Erythroblast (primary cell): ENCODE measurements at regions not wholly inside any gene's neighbourhood (a gene's known extent, or its start where the extent isn't known, plus 50 kb on each side); places are given as distances from the start of the nearest gene placed in this dataset.

Experiments used
- DNase-seq, 2 experiments: peaks; one replicate each; lab custom pipeline; 2025; lab: John Stamatoyannopoulos, UW
- GATA1 ChIP-seq: IDR thresholded peaks from 2 replicates; pipeline ENCODE4 v1.6.1; 2011; ENCODE audit warnings: low read depth, mild to moderate bottlenecking, control low read depth, low read length, moderate library complexity
- POLR2A ChIP-seq: IDR thresholded peaks from 2 replicates; pipeline ENCODE4 v1.6.1; 2011; ENCODE audit warnings: mild to moderate bottlenecking, low read length

DNA sequence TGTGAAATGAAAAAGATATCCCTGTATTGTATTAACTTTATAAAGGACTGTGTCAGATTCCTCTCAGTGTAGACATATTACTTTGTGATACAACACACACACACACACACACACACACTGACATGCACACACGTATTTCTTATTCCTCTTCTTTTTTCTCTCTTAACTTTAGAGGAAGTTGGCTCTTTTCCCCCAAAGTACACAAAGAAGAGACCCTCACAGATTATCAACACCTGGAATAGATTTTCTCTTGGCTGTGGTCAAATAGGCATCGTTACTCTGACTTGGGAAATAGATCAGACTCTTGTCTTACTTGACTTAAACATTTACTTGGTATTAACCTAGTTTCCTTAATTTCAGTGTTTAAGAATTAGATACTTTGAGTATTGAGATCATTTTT is 792.8 kb downstream of the ADGRL2 start:
- DNase-seq = no peak
- TF ChIP-seq POLR2A = no peak
- no peak for TF ChIP-seq GATA1

DNA sequence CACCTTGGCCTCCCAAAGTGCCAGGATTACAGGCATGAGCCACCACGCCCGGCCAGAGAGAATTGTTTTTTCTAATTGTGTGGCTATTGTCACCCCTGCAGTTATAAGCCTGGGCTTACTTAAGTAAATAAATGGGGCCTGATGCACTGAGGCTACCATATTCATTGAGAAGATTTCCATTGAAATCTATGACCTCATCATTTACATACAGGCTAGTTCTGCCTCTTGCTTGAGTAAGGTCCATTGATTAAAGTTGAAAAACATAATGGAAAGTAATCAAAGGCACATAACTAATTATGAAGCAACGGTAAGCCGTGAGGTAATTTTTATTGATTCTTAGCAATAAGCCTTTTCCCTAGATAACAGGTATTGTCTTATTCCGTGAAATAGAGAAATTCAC is 788.9 kb downstream of the ADGRL2 start:
- TF ChIP-seq POLR2A = no peak
- no peak for TF ChIP-seq GATA1
- DNase-seq = no peak

DNA sequence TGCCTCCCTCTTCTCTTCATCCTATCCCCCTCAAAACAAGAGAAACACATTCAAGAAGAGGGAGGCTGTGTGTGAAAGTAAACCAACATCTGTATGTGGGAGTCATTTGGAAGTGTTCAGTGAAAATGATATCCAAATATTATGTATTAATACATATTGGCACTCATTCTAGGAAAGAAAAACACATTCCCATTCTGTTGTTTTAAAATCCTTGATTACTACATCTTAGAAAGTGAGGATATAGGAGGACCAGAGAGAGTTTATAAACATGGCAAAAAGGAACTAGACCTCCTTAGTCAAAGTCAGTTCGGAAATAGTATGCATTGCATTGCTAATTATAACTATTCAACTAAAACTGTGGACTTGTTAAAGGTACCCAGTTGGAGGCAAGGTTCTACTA is 786.6 kb downstream of the ADGRL2 start:
- TF ChIP-seq GATA1 = no peak
- no peak for TF ChIP-seq POLR2A

DNA sequence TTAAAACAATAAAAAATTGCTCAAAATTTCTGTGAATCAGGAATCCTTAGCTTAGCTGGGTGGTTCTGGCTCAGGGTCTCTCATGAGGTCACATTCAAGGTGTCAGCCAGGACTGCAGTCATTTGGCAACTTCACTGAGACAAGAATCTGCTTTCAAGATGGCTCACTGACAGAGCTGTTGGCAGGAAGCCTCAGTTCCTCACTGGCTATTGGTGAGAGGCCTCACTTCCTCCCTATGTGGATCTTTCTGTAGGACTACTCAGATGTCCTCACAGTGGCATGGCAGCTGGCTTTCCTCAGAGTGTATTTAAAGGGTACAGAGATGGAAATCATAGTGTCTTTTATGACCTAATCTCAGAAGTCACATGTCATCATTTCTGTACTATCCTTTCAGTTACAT is 785.7 kb downstream of the ADGRL2 start:
- TF ChIP-seq POLR2A (no peak), GATA1 (no peak)
- no peak for DNase-seq

More for the DNA sequence above, 786.6 kb downstream of the ADGRL2 start:
- no peak for DNase-seq

DNA sequence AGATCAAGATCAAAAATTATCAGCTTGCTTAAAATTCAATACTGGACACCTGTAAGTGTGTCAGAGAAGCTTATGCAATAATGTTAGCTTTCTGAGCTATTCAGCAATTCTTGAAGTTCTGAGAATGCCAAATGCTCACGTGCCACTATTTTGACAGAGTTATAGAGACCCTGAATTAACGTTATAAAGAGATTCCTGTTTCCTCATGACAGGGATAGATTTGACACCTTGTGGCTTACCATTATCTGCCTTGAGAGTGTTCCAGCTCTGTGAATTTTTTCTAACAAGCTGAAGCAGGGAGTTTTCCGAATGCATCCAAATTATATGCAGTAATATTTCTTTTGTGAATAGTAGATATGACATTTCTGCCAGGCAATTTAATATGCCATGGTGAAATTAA is 781.6 kb downstream of the ADGRL2 start:
- TF ChIP-seq GATA1 = no peak
- no peak for TF ChIP-seq POLR2A
- no peak for DNase-seq

DNA sequence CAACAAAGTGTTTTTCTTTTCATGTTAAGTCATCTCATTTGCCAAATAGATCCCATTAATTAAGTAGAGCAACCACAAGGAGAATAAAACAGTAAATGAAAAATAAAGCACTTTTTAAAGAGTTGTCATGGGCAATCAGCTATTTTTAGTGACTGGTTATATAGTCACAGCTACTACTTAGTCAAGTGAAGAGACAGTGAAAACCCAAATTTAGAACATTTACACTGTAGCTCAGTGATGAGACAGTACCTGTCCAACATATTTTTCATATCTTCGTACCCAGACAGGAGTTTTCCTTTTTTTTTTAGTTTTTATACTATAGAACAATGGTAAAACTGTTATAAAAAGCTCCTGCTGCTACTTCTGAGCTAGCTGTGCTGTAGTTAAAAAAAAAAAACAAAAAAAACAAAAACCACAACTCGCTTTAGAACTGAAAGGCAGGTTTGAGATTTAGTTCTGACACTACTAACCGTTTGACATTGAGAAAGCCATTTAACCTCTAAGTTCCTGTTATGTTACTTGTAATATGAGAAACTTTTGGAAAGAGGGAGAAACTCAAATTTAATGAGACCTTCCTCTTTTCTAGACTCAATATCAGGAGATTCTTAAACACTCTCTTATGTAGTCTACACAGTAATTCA is 777.5 kb downstream of the ADGRL2 start:
- no peak for TF ChIP-seq POLR2A
- TF ChIP-seq GATA1 = no peak
- DNase-seq = no peak

DNA sequence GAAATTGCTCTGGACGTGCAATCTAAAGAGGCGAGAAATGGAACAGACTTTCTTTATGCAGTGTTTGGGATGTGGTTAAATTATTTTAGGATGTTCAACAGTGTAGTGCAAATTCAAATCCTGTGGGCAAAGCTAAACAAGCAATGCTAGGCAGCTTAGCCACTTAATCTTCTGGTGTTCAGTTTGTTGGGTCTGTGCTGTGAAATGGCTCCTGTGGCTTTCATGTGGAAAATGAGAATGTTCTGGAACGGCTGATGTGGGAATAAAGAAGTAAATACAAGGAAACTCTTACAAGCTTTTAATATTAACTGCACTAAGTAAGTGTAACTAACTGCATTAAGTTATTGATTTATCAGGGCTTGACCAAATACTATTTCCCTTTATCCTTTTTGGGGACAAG is 766.6 kb downstream of the ADGRL2 start:
- TF ChIP-seq GATA1 = no peak
- no peak for TF ChIP-seq POLR2A
- DNase-seq = no peak

DNA sequence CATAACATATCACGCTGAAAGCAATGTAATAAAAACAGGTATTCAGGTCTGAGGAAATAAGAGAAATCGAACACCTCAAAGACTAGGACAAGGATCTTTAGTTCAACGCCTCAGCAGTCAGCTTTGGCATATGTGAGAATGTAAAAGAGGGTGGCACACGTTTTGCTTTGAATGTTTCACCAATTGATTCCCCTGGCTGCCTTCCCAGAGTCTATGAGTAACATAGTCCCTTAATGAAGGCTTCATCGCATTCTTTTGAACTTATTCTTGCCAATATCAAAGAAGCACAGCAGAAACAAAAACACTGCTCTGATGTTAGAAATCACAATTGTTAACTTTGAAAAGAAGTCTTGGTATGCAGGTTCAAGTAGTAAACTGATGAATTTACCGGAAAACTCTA is 764.8 kb downstream of the ADGRL2 start:
- TF ChIP-seq POLR2A (no peak), GATA1 (no peak)
- no peak for DNase-seq

DNA sequence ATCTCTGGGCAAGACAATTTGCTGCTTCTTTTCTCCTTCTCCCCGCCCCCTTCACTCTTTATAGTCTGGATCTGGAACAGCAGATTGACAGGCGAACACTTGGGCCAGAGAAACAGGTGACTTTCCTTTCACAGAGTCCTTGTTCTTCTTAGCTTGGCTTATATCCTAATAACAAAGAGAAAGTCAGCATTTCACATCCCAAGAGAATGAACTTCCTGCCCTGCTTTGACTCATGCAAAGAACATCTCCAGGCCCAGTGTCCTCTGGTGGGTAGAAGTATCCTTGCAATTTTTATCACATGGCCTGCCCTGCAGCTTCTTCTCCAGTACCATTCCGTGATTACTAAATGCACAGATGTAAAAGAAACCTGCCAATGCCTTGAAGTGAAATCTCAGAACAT is 764.4 kb downstream of the ADGRL2 start:
- DNase-seq = no peak
- TF ChIP-seq GATA1 (no peak), POLR2A (no peak)

DNA sequence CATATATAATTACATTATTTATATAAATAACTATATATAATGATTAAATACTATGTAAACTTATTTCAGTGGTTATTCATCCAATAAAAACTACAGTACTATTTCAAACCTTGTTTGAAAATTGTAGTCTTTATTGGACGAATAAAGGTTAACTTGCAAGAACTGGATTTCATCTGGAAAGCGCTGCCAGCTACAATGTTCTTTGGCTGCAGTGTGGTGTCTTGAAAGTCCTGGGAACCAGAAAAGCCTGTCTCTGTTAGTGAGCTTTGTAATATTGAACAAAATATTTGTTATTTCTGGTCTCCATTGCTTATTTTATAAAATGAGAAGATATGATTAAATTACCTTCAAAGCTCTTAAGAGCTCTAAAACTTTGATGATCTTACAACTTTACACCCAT is 763.6 kb downstream of the ADGRL2 start:
- TF ChIP-seq GATA1 (no peak), POLR2A (no peak)
- no peak for DNase-seq

DNA sequence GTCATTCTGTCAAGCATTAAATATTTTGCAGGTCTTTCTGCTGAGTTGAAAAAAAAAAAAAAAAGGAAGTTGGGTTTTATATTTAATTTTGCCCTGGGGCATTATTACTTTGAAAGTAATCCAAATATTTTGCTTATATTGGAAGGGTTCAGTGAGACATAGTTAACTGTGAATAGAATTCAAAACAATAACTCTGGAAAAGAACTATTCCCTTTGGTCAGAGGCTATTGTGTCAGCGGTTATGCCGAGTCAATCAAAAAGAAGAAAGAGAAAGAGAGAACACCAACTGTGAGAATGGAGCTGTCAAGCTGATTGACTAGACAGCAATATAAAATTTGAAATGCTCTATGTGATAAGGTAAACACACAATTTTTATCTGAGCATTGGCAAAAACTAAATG is 761.7 kb downstream of the ADGRL2 start:
- no peak for DNase-seq
- TF ChIP-seq POLR2A (no peak), GATA1 (no peak)

DNA sequence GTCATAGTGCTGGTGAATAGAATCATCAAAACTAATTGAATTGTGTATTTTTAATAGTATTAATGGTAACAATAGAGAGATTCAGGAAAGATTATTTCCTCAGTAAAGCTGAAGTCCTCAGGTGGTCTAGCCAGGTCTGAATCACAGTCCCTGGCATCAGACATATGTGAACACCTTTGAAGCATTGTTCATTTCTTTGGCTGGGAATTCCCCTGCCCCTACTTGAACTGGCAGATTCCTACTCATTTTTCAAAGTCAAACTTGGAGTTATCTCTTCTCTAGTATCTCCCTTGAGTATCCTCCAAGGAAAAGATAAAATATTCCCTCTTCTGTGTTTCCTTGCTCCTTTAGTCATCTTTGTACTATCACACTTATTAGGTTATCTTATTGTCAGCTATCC is 759.8 kb downstream of the ADGRL2 start:
- TF ChIP-seq GATA1 (no peak), POLR2A (no peak)
- no peak for DNase-seq

DNA sequence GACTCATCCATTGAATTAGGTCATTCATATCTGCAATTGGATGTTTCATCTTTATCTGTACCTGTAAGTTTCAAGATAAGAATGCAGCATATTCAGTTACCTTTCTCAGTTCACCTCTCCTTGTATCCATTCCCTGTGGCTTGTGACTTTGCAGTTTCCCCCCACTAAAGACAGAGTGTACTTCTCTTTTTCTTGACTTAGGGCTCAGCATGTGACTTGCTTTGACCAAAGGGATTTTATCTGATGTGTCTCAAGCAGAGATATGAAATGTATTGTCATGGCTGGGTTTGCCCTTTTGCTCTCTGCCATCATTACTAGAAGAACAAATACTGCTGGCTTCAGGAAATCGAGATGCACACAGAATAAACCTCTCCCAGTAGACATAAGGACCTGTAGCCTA is 754.8 kb downstream of the ADGRL2 start:
- no peak for DNase-seq

DNA sequence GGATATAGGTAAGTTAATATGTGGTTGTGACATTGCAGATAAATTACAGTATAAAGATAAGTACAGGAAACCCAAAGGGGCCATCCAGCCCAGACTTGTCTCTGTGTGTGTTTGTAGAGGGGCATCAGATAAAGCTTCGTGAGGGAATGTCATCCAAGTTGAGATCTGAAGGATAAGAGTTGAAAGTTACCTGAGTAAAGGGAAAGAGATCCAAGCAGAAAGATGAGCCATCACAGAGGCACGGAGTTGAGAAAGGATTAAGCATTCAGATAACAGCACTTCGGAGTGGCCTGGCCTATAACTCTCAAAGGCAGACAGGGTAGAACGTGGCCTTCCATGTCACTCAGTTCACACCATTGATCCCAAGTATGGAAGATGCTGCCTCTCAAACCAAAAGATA is 749.1 kb downstream of the ADGRL2 start:
- no peak for DNase-seq
- TF ChIP-seq GATA1 = no peak

More for the DNA sequence above, 754.8 kb downstream of the ADGRL2 start:
- TF ChIP-seq POLR2A (no peak), GATA1 (no peak)

DNA sequence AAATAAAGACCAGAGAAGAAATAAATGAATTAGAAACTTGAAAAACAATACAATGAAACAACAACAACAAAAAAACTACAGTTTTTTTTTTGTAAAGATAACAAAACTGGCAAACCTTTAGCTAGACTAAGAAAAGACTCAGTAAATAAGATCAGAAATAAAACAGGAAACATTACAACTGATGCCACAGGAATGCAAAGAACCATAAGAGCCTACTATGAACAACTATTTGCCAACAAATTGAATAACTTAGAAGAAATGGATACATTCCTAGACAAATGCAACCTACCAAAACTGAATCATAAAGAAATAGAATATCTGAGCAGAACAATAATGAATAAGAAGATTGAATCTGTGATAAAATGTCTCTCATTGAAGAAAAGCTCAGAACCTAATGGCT is 742.0 kb downstream of the ADGRL2 start:
- no peak for TF ChIP-seq POLR2A
- TF ChIP-seq GATA1 = no peak
- DNase-seq = no peak

DNA sequence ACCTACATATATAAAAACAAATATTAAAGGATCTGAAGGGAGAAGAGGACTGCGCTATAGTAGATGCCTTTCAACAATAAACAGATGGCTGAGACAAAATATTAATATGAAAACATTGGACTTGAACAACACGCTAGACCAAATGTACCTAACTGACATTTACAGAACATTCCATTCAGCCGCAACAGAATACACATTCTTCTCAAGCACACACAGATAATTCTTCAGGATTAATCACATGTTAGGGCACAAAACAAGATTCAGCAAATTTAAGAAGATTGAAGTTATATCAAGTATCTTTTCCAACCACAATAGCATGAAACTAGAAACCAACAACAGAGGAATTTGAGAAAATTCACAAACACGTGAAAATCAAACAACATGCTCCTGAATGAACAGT is 741.4 kb downstream of the ADGRL2 start:
- no peak for TF ChIP-seq GATA1
- DNase-seq = no peak
